NCI-H1092 (cell line): ENCODE measurements at regions not wholly inside any gene's neighbourhood (a gene's known extent, or its start where the extent isn't known, plus 50 kb on each side); places are given as distances from the start of the nearest gene placed in this dataset.
"Not testable (repeated sequence)": the region's sequence is repeated elsewhere in the genome, so short reads cannot be mapped to it uniquely, and the experiment has no call there.

ENCODE experiments used
- DNase-seq: peaks from one replicate; lab custom pipeline; 2025; lab: John Stamatoyannopoulos, UW

- no peak for DNase-seq
Observed at GRCh38 chr7:35909870-35910357, 109.1 kb downstream of the SEPTIN7 start.

DNA sequence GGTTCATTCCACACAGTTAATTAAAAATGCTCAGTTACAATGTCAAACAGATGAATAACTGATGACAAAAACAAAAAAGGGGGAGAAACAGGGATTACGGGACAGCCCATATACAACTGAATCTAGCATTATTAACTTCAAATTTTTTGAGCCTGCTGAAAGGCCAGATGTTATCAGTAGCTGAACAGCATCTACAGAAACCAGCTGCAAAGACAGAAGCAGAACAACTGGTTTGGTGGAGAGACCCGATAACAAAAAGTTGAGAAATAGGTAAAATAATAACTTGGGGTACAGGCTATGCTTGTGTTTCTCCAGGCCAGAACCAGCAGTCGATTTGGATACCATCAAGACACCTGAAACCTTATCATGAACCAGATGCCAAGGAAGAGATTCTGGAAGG lies 109.8 kb downstream of the SEPTIN7 start:
- not testable (repeated sequence) for DNase-seq

DNA sequence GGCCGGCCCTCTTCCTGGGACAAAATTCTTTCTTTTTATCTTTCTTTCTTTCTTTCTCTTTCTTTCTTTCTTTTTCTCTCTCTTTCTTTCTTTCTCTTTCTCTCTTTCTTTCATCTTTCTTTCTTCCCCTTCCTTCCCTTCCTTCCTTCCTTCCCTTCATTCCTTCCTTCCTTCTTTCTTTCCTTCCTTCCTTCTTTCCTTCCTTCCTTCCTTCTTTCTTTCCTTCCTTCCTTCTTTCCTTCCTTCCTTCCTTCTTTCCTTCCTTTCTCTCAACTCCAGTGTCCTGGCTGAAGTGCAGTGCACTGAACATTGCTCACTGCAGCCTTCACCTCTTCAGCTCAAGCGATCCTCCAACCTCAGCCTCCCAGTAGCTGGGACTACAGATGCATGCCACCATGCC lies 112.5 kb downstream of the SEPTIN7 start:
- DNase-seq, result not testable (repeated sequence)

GRCh38 chr7:35914214-35914613 lies 113.4 kb downstream of the SEPTIN7 start:
- DNase-seq, result not testable (repeated sequence)

DNA sequence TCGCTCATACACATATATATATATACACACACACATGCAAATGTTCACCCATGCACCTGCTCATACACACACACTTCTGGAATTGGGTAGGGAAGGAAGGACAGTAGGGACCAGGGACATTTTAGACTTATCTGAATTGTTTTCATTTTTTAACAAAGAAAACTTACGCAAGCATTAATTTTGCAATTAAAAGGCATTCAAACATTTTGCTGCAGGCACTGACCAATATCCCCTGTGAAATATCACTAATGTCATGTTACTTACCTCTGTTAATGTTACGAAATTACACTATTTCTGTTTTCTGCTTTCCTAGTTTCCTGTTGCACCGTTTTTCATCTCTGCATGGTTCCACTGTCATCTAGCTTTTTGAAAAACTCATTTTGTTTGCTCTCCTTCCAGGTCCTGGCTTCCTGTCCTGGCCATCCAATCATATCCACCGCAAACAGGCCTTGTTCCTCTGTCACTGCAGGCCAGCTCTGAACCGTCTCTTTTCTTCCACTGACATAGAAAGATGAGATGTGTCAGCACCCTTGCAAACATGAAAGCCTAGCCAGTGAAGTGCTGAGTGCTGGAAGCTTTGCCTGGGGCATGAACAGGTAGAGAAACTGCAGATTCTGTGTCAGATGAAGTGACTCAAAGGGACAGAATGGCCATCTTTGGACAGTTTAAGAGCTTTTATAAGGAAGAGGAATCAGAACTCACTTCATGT lies 114.5 kb downstream of the SEPTIN7 start:
- not testable (repeated sequence) for DNase-seq

DNA sequence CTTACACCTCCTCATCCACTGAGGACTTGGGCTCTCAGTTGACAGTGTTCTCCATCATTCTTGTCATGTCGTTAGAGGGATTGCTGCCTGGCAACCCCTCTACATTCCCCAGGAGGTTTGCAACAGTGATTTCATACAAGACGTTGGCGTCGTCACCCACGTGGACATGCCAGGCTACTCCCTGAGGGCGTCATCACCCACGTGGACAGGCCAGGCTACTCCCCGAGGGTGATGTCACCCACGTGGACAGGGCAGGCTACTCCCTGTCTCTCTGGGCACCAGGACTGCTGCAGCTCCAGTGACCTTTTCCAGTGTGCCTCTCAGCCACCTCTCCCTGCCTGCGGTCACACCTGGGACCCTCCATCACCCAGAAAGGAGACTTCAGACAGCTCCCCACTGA lies 117.4 kb downstream of the SEPTIN7 start:
- not testable (repeated sequence) for DNase-seq

DNA sequence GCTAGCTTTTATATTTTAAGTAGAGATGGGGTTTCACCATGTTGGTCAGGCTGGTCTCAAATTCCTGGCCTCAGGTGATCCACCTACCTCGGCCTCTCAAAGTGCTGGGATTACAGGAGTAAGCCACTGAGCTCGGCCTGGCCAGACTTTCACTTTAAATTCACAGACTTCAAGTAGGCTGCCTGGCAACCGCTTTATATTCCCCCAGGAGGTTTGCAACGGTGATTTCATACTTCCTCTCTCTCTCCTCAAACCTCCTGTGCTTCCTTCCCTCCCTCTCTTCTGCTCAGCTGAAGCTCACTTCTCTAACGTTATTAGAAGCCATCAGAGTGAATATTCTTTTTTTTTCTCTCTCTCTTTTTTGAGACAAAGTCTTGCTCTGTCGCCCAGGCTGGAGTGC lies 118.8 kb downstream of the SEPTIN7 start:
- not testable (repeated sequence) for DNase-seq

- not testable (repeated sequence) for DNase-seq
Observed at GRCh38 chr7:35921338-35921737, 120.5 kb downstream of the SEPTIN7 start.

DNA sequence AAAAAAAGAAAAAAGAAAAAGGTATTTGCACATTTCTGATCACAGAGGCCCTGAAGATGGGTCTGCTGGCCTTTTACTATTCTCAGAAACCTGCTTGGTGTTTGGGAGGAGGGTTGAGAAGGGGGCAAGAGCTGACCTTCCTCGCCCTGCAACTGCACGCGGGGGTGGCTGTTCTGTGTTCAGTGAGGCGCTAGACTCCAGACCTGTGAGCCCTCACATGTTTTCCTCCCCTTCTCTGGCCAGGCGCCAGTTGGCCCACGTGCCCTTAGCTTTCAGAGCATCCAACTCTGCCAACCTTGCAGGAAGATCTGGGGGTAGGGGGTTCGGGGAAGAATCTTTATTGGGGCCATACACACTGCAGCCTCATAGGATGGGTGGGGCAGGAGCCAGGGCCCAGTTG lies 123.8 kb downstream of the SEPTIN7 start:
- DNase-seq, result not testable (repeated sequence)

- not testable (repeated sequence) for DNase-seq
Observed at GRCh38 chr7:35926966-35927365, 126.1 kb downstream of the SEPTIN7 start.

DNA sequence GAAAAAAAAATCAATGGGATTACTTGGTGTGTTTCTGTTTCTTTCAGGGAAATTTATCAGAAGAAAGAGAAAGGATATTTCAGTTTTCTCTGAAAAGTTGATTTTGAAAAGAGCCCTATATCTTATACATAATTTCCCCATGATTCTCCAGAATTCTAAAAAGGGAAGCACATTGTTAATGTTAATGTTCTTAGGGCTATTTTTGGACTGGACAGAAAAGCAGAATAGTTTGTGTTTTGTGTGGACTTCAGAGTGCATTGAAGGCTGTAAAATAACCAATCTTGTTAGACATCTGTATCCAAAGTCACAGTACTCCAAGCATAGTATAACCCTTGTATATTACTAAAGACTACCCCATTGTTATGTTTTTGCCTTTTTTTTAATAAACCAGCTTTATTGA lies 130.3 kb downstream of the SEPTIN7 start:
- DNase-seq, result not testable (repeated sequence)

- not testable (repeated sequence) for DNase-seq
Observed at GRCh38 chr7:35931551-35931950, 130.7 kb downstream of the SEPTIN7 start.

- not testable (repeated sequence) for DNase-seq
Observed at GRCh38 chr7:35940695-35941094, 139.8 kb downstream of the SEPTIN7 start.

GRCh38 chr7:35945621-35946020 lies 144.8 kb downstream of the SEPTIN7 start:
- DNase-seq, result not testable (repeated sequence)

DNA sequence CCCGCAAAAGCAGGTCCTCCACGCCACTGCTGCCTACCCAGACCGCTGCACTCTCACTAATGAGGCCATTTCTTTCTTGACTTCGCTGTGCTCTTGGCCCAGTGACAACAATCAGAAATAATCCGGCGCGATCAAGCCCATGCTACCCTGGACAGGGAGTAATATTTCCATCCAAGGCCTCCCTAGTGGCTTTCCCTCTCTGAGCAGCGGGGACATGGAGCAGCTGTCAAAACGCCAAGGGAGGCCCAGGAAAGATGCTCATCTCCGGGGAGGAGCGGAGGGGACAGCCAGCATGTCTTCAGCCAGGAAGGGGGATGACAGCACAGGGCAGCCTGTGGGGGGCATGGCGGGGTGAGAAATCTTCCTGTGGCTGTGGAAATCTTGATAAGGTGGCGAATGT lies 154.9 kb downstream of the SEPTIN7 start:
- not testable (repeated sequence) for DNase-seq

GRCh38 chr7:35956988-35957387 lies 156.1 kb downstream of the SEPTIN7 start:
- DNase-seq, result not testable (repeated sequence)

GRCh38 chr7:35961260-35961659 lies 160.4 kb downstream of the SEPTIN7 start:
- DNase-seq, result not testable (repeated sequence)

DNA sequence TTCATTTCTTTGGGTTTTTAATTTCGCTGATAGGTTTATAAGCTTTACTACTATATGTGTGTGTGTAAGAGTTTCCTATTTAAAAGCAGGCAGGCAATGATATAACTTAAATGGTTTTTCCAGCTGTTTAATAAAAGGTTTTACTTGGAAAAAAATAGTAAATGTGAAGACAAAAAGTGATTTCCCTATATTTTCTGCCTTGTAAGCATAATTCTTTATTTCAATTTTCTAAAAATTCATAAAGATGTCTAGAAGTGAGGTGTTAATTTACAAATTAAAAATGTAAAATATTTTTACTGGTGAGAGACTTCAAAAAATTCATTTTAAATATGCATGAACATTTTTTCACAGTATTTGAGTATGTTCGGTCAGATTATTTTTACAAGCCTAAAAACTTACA lies 161.8 kb downstream of the SEPTIN7 start:
- DNase-seq, result not testable (repeated sequence)

DNA sequence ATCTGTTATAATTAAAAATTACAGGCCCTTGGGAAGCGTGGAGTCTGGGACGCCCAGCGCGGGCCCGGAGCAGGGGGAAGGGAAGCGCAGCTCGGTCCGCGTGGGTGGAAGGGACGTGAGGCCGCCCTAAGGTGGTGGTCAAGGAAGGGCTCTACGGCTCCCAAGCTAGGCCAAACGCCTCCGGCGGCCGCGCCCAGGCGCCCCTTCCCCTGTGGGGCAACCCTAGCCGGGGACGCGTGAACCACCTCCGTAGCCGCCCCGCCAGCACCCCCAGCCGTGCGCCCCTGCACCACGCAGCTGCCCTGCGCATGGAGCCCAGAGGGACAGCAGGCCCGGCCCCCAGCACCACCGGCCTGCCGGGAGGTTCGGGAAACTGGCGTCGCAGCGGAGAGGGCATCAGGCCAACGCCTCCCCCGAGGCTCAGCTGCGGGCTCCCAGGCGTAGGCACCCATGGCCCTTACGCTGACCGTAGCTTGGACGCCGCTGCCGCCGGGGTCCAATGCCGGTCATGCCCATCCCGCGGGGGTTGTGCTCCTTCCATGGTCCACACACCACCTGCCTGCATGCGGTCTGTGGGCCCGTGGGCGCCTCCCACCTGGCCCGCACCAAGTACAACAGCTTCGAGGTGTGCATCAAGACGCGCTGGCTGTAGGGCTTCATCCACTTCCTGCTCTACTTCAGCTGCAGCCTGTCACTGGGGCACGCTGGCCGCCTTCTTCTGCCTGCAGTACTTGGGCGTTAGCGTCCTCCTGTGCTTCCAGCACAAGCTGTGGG lies 166.7 kb downstream of the SEPTIN7 start:
- no peak for DNase-seq

DNA sequence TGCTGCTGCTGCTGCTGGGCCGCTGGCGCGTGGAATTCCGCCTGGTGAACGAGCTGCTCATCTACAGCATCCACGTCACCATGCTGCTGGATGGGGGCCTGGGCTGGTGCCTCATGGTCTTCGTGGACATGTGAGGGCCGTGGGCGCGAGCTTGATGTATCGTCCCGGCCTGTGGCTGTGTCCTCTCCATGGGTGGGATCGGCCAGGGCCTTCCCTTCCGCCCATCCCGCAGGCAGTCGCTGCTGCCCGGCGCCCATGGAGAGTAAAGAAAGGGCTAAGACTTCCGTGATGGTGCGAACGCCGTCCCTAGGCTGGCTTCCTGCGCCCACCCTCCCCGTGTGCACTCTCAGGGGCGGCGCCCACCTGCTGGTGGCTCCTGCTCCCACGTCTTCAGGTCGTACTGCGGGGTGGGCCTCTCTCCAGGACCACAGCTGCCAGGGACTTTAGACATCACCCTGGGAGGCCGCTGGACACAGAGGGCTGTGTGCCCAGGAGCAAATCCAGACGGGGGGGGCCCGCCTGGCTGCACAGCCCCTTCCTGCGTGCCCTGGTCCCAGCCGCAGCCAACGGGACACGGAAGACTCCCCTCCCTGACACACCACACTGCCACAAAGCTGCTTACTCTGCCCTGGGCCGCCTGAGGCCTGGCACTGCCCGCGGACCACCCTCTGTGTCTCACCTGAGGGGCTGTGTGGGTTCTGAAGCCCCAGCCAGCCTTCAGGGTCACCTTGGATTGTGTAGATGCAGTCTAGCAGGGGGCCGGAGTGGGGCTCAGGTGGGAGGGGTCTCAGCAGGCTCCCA lies 167.5 kb downstream of the SEPTIN7 start:
- no peak for DNase-seq

- DNase-seq, result no peak
Observed at GRCh38 chr7:35969066-35969465, 168.2 kb downstream of the SEPTIN7 start.

- DNase-seq, result no peak
Observed at GRCh38 chr7:35970458-35970857, 169.6 kb downstream of the SEPTIN7 start.
